HEK293T (cell line): ENCODE measurements at regions not wholly inside any gene's neighbourhood (a gene's known extent, or its start where the extent isn't known, plus 50 kb on each side); places are given as distances from the start of the nearest gene placed in this dataset.

Source experiments
- ARNT ChIP-seq: fragments of 450-650 bp; IDR thresholded peaks from 2 replicates; pipeline ENCODE4 v1.6.1; 2017; ENCODE audit warnings: mild to moderate bottlenecking
- CTBP1 ChIP-seq: fragments of 450-650 bp; IDR thresholded peaks from 2 replicates; pipeline ENCODE4 v1.6.1; 2016; ENCODE audit warnings: borderline replicate concordance
- ELF4 ChIP-seq: fragments of 450-650 bp; IDR thresholded peaks from 2 replicates; pipeline ENCODE4 v1.6.1; 2017; ENCODE audit warnings: antibody characterized with exemption
- FOXA1 ChIP-seq: fragments of 450-650 bp; IDR thresholded peaks from 2 replicates; pipeline ENCODE4 v1.6.1; 2016; ENCODE audit warnings: mild to moderate bottlenecking
- FOXK2 ChIP-seq: fragments of 450-650 bp; IDR thresholded peaks from 2 replicates; pipeline ENCODE4 v1.6.1; 2016; ENCODE audit warnings: mild to moderate bottlenecking
- FOXM1 ChIP-seq: fragments of 450-650 bp; IDR thresholded peaks from 2 replicates; pipeline ENCODE4 v1.6.1; 2017; ENCODE audit warnings: mild to moderate bottlenecking, borderline replicate concordance
- L3MBTL2 ChIP-seq: fragments of 450-650 bp; conservative IDR thresholded peaks from 2 replicates; pipeline ENCODE4 v1.6.1; 2016; ENCODE audit warnings: mild to moderate bottlenecking
- NFRKB ChIP-seq: fragments of 450-650 bp; IDR thresholded peaks from 2 replicates; pipeline ENCODE4 v1.6.1; 2016; ENCODE audit warnings: mild to moderate bottlenecking, moderate library complexity
- SP1 ChIP-seq: fragments of 450-650 bp; IDR thresholded peaks from 2 replicates; pipeline ENCODE4 v1.6.1; 2017
- SUZ12 ChIP-seq: fragments of 450-650 bp; IDR thresholded peaks from 2 replicates; pipeline ENCODE4 v1.6.1; 2016; ENCODE audit warnings: mild to moderate bottlenecking
- ZNF384 ChIP-seq: fragments of 450-650 bp; IDR thresholded peaks from 2 replicates; pipeline ENCODE4 v1.6.1; 2016

DNA sequence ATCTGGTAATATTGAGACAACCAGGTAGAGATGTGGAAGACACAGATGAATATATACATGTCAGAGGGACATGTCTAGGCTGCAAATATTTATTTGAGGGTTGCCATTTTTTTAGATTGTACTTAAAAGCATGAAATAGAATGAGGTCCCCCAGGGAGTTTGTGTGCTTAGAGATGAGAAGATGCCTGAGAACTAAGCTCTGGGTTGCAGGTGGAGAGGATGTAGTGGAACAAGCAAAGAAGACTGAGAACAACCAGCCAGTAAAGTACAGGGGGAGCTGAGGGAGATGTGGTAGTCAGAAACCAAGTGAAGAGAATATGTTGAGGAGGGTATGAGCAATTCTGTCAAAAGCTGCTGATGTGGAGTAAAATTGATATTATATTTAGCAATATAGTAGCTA, 95.6 kb upstream of the UNC5C start:
- TF ChIP-seq CTBP1 (no peak), NFRKB (no peak), FOXM1 (no peak), SP1 (no peak), ZNF384 (no peak), FOXA1 (no peak), L3MBTL2 (no peak), FOXK2 (no peak), SUZ12 (no peak), ELF4 (no peak), ARNT (no peak)
